Retina (tissue), 1 donor: ENCODE measurements at regions not wholly inside any gene's neighbourhood (a gene's known extent, or its start where the extent isn't known, plus 50 kb on each side); places are given as distances from the start of the nearest gene placed in this dataset.
"Not testable (repeated sequence)": the region's sequence is repeated elsewhere in the genome, so short reads cannot be mapped to it uniquely, and the experiment has no call there.

ENCODE experiments used
- DNase-seq: peaks from one replicate; pipeline ENCODE4 v3.0.0-alpha.2; 2016

DNA sequence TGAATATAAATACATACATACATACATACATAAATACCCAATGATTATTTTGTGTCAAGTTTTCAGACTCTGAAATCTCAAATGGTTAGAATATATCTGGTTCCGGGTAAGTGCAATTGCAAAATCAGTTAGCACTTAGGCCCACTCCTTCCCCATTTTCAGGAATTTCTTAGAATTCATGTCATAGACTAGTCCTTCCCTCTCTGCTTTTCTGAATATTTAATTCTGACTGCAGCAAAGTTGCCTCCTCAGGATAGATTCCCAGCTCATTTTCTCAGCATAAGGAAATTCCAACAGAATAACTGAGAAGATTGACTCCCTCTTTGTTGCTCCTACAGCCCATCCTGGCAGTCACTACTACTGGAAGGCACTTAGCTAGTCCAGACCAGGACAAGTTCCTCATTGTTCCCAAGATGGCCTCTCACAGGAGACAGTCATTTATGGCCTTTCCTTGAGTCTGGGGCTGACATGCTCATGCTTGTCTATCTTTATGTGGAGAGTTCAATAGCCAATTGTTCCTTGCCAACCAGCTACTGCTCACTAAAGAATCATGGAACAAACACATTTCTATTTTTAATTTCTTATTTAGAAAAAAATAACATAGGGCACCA, 142.9 kb upstream of the ITGB1 start:
- no peak for DNase-seq

GRCh38 chr10:33099748-33100147, 141.7 kb upstream of the ITGB1 start:
- no peak for DNase-seq

- DNase-seq = no peak
Observed at GRCh38 chr10:33098951-33099663, 141.1 kb upstream of the ITGB1 start.

DNA sequence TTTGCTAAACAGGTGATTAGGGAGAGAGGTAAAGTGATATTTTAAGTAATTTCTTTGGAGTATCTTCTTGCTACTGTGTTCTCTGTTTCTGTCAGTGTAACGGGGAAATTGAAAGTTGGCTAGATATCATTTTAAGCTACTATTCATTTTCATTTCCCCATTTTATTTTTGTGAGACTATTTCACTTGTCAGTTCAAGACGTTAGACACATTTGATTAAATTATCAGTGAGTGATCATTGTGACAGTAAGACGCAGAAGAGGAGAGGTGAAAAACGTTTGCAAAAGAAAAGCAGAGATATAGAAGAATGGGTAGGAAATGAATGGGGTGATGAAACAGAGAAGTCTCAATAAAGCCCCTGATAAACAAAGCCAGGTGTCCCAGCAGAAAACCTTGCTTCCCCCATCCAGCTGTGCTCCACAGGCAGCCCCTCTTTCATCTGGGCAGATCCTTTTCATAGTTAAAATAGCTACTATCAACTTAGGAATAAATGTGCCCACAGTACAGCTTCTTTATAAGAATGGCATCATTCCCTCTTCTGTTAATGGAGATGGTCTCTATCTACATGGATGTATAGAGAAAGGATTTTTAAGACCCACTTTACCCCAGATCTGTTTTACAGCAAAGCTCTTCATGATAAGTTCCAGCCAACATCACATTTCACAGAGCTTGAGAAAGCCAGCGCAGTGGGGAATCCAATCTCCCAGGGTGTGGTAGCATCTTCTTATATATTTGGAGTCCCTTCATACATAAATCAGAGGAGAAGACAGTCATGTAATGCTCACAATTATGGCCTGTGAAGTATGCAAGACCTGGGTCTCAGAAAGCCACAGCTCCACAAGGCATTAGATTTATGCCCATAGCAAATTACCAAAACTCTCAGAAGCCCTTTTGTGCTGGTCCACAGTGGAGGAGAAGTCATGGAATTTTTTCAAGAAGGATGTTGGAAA, 138.1 kb upstream of the ITGB1 start:
- DNase-seq = no peak

GRCh38 chr10:33094263-33095051, 136.4 kb upstream of the ITGB1 start:
- DNase-seq = no peak

DNA sequence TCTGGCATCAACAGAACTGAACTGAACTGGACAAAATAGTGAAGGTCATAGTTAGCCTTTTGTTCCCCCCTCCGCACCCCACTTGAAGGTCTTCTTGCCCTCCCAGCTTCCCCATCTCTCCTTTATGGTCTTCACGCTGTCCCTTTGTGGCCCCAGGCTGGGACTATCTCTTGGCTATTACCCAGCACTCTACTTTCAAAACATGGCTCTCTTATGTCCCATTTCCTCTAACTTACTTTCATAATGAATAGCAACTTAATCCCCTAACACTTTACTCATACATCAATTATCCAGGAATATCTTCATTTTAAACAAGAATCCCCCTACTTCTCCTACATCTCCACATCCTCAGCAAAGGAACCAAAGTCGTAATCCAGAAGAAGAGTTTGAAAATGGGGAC, 135.3 kb upstream of the ITGB1 start:
- no peak for DNase-seq

GRCh38 chr10:33092596-33092995, 134.6 kb upstream of the ITGB1 start:
- no peak for DNase-seq

GRCh38 chr10:33091201-33091600, 133.2 kb upstream of the ITGB1 start:
- DNase-seq = no peak

DNA sequence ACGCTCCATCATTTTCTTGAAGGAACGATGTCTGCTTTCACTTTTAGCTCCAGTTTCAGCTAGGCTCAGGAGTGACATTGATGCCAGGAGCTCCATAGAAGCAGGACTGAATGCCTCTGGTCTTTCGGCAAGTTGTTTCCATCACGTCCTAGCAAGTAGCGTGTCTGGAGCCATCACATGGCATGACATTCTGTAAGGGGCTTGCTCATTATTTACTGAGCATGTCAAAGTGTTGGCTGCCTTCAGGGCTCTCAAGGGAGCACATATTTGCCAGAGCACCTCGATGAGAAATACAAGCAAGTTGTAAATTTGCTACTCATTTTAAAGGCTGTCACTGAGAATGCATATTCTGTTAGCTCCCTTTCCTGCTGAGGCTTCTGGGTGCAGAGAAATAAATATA, 131.0 kb upstream of the ITGB1 start:
- no peak for DNase-seq

DNA sequence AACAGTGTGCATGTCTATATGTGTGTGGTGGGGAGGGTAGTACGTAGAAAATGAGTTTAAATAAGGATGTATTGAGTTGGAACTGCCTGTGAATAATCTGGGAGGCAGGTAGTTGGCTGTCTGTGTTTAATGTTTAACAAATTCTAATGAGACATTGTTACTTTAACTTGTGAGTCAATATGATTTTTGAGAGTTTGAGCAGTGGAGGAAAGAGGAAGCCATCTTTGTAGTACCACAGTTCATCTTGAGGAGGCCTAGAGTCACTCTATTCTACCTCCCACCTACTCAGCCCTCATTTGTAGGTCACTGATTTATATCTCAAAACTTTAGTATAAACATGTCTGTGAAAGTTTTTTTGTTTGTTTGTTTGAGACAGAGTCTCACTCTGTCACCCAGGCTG, 129.9 kb upstream of the ITGB1 start:
- no peak for DNase-seq

- DNase-seq = no peak
Observed at GRCh38 chr10:33087152-33087551, 129.1 kb upstream of the ITGB1 start.

- no peak for DNase-seq
Observed at GRCh38 chr10:33086100-33086499, 128.1 kb upstream of the ITGB1 start.

GRCh38 chr10:33085313-33085833, 127.3 kb upstream of the ITGB1 start:
- no peak for DNase-seq

GRCh38 chr10:33084453-33084852, 126.4 kb upstream of the ITGB1 start:
- no peak for DNase-seq

GRCh38 chr10:33082373-33082895, 124.4 kb upstream of the ITGB1 start:
- DNase-seq = no peak

DNA sequence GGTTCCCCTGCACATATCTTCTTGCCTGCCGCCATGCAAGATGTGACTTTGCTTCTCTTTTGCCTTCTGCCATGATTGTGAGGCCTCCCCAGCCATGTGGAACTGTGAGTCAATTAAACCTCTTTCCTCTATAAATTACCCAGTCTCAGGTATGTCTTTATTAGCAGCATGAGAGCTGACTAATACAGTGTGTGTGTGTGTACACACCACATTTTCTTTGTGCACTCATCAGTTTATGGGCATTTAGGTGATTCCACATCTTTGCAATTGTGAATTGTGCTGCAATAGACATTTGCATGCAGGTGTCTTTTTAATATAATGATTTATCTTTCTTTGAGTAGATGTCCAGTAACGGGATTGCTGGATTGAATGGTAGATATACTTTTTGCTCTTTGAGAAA, 122.4 kb upstream of the ITGB1 start:
- not testable (repeated sequence) for DNase-seq

DNA sequence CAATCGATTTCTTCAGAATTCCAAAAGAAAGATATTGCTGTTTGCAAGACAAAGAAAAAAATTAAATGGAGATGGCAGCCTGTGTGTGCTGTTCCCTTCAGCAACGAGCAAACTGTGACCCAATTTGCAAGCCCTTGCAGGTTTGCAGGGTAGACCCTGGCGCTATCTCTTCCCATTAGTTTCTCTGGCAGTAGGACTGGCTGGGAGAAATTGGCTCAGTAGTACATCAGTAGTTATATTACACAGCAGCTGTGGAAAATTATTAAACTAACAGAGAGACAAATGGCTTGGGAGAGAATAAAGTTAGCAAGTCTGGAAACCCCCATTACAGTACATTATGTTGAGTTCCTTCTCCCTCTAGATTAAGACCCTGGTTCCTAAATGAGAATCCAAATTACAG, 116.4 kb upstream of the ITGB1 start:
- DNase-seq = no peak

DNA sequence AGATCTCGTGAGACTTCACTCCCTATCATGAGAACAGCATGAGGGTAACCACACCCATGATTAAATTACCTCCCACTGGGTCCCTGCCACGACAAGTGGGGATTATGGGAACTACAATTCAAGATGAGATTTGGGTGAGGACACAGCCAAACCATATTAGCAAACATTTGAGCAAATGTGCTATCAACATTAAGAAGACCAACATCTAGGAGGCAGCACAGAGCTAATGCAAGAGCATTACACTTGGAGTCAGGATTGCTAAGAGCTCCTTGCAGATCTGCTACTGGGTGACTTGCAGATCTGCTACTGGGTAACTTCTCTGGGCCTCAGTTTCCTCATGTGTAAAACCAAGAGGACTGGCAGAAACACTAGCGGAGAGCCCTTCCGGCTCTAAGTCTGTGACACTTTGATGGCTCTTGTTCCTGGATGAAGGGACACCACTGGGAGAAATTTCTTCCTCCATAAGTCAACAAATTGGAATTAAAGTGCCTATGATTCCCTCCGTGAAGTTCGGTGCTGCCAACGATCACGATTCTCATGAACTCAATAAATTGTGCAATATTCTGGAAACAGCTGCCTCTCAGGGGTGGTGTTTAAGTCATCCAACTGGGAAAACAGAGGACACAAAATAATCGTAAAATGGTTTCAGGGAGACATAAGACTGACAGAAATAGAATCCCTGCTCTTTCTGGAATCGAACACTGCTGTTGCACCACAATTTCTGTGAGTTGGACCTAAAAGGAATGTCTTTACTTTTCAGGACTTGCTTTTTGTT, 115.8 kb upstream of the ITGB1 start:
- no peak for DNase-seq

- no peak for DNase-seq
Observed at GRCh38 chr10:33071857-33072256, 113.8 kb upstream of the ITGB1 start.

DNA sequence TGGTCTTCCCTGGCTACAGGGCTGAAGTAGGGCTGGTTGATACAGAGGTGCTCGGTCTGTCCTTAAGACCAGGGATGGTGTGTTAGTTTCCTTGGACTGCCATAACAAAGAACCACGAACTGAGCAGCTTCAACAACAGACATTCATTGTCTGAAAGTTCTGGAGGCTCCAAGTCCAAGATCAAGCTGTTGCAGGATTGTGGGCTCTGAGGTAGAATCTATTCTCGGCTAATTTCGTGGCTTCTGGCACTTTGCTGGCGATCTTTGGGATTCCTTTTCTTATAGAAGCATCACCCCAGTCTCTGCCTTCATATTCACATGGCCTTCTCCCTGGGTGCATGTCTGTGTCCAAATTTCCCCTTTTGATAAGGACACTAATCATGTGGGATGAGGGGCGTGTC, 112.1 kb upstream of the ITGB1 start:
- DNase-seq = no peak

- DNase-seq = no peak
Observed at GRCh38 chr10:33067917-33068316, 109.9 kb upstream of the ITGB1 start.

GRCh38 chr10:33067481-33067880, 109.5 kb upstream of the ITGB1 start:
- DNase-seq = no peak
